ENCODE measurements at regions not wholly inside any gene's neighbourhood (a gene's known extent, or its start where the extent isn't known, plus 50 kb on each side); places are given as distances from the start of the nearest gene placed in this dataset.

- no peak overlapping the region for H3K27ac ChIP-seq (ENCODE audit: low read length)
- H3K4me2 ChIP-seq (ENCODE audit: low read length), result no peak overlapping the region
- H2AFZ ChIP-seq (ENCODE audit: low read depth, low read length), result no peak overlapping the region
- no peaks in the 10 kb centered on the region for H3K9me3 ChIP-seq (ENCODE audit: insufficient read depth, low read length)
- H3K36me3 ChIP-seq (replicated peaks; ENCODE audit: low read depth, low read length), result no peaks in the 10 kb centered on the region
- no peaks in the 10 kb centered on the region for H3K79me2 ChIP-seq (ENCODE audit: low read length)
- TF ChIP-seq, protein P1, sequence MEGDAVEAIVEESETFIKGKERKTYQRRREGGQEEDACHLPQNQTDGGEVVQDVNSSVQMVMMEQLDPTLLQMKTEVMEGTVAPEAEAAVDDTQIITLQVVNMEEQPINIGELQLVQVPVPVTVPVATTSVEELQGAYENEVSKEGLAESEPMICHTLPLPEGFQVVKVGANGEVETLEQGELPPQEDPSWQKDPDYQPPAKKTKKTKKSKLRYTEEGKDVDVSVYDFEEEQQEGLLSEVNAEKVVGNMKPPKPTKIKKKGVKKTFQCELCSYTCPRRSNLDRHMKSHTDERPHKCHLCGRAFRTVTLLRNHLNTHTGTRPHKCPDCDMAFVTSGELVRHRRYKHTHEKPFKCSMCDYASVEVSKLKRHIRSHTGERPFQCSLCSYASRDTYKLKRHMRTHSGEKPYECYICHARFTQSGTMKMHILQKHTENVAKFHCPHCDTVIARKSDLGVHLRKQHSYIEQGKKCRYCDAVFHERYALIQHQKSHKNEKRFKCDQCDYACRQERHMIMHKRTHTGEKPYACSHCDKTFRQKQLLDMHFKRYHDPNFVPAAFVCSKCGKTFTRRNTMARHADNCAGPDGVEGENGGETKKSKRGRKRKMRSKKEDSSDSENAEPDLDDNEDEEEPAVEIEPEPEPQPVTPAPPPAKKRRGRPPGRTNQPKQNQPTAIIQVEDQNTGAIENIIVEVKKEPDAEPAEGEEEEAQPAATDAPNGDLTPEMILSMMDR (IDR thresholded peaks at IDR 0.05; ENCODE audit: low read depth, low read length), result no peak
- no peak for TF ChIP-seq EZH2phosphoT487 (IDR thresholded peaks at IDR 0.05; ENCODE audit: low read depth)
- no peak overlapping the region for H3K9ac ChIP-seq (ENCODE audit: low read length)
- H4K20me1 ChIP-seq (ENCODE audit: insufficient read depth, low read length), result no peaks in the 10 kb centered on the region
- no peaks in the 10 kb centered on the region for H3K4me1 ChIP-seq (ENCODE audit: low read length)
- H3K4me3 ChIP-seq (ENCODE audit: low read length), result no peak overlapping the region
- no peaks in the 10 kb centered on the region for H3K27me3 ChIP-seq (ENCODE audit: low read depth, low read length)
Observed at GRCh38 chr2:114252713-114253112, 189.7 kb upstream of the DPP10 start.

GRCh38 chr2:114254875-114255274 lies 187.6 kb upstream of the DPP10 start:
- TF ChIP-seq, protein P1 (IDR thresholded peaks at IDR 0.05; ENCODE audit: low read depth, low read length), result no peak
- TF ChIP-seq EZH2phosphoT487 (IDR thresholded peaks at IDR 0.05; ENCODE audit: low read depth), result no peak

GRCh38 chr2:114259389-114259788 lies 183.1 kb upstream of the DPP10 start:
- Histone ChIP-seq H3K27me3 (ENCODE audit: low read depth, low read length) (no peaks in the 10 kb centered on the region), H2AFZ (ENCODE audit: low read depth, low read length) (no peak overlapping the region), H3K79me2 (ENCODE audit: low read length) (no peaks in the 10 kb centered on the region), H3K4me3 (ENCODE audit: low read length) (no peak overlapping the region), H3K9ac (ENCODE audit: low read length) (no peak overlapping the region), H3K9me3 (ENCODE audit: insufficient read depth, low read length) (no peaks in the 10 kb centered on the region), H3K36me3 (replicated peaks; ENCODE audit: low read depth, low read length) (no peaks in the 10 kb centered on the region), H3K4me2 (ENCODE audit: low read length) (no peak overlapping the region), H4K20me1 (ENCODE audit: insufficient read depth, low read length) (no peaks in the 10 kb centered on the region), H3K27ac (ENCODE audit: low read length) (no peak overlapping the region), H3K4me1 (ENCODE audit: low read length) (no peaks in the 10 kb centered on the region)
- TF ChIP-seq, protein P1 (IDR thresholded peaks at IDR 0.05; ENCODE audit: low read depth, low read length), result no peak

More at GRCh38 chr2:114254875-114255274, 187.6 kb upstream of the DPP10 start:
- no peak overlapping the region for H3K4me3 ChIP-seq (ENCODE audit: low read length)
- no peaks in the 10 kb centered on the region for H4K20me1 ChIP-seq (ENCODE audit: insufficient read depth, low read length)
- H3K4me1 ChIP-seq (ENCODE audit: low read length), result no peaks in the 10 kb centered on the region
- no peaks in the 10 kb centered on the region for H3K27me3 ChIP-seq (ENCODE audit: low read depth, low read length)
- H3K79me2 ChIP-seq (ENCODE audit: low read length), result no peaks in the 10 kb centered on the region
- no peak overlapping the region for H3K4me2 ChIP-seq (ENCODE audit: low read length)
- H3K27ac ChIP-seq (ENCODE audit: low read length), result no peak overlapping the region
- H3K9ac ChIP-seq (ENCODE audit: low read length), result no peak overlapping the region
- H3K36me3 ChIP-seq (replicated peaks; ENCODE audit: low read depth, low read length), result no peaks in the 10 kb centered on the region
- H2AFZ ChIP-seq (ENCODE audit: low read depth, low read length), result no peak overlapping the region
- no peaks in the 10 kb centered on the region for H3K9me3 ChIP-seq (ENCODE audit: insufficient read depth, low read length)

- TF ChIP-seq EZH2phosphoT487 (IDR thresholded peaks at IDR 0.05; ENCODE audit: low read depth), result no peak
- TF ChIP-seq, protein P1 (IDR thresholded peaks at IDR 0.05; ENCODE audit: low read depth, low read length), result no peak
- no peaks in the 10 kb centered on the region for H3K79me2 ChIP-seq (ENCODE audit: low read length)
- H3K36me3 ChIP-seq (replicated peaks; ENCODE audit: low read depth, low read length), result no peaks in the 10 kb centered on the region
- no peak overlapping the region for H2AFZ ChIP-seq (ENCODE audit: low read depth, low read length)
- H3K9me3 ChIP-seq (ENCODE audit: insufficient read depth, low read length), result no peaks in the 10 kb centered on the region
- no peaks in the 10 kb centered on the region for H4K20me1 ChIP-seq (ENCODE audit: insufficient read depth, low read length)
- no peaks in the 10 kb centered on the region for H3K4me1 ChIP-seq (ENCODE audit: low read length)
- H3K27ac ChIP-seq (ENCODE audit: low read length), result no peak overlapping the region
- no peak overlapping the region for H3K4me2 ChIP-seq (ENCODE audit: low read length)
- no peak overlapping the region for H3K9ac ChIP-seq (ENCODE audit: low read length)
- no peaks in the 10 kb centered on the region for H3K27me3 ChIP-seq (ENCODE audit: low read depth, low read length)
- no peak overlapping the region for H3K4me3 ChIP-seq (ENCODE audit: low read length)
Observed at GRCh38 chr2:114261366-114261765, 181.1 kb upstream of the DPP10 start.

Measured in OCI-LY3 (cell line).